GM23338 (cell line): ENCODE measurements at regions not wholly inside any gene's neighbourhood (a gene's known extent, or its start where the extent isn't known, plus 50 kb on each side); places are given as distances from the start of the nearest gene placed in this dataset.
"Not testable (repeated sequence)": the region's sequence is repeated elsewhere in the genome, so short reads cannot be mapped to it uniquely, and the experiment has no call there.

Source experiments
- CREB1 ChIP-seq: fragments of 250-450 bp; sonication (Bioruptor Pico); IDR thresholded peaks from 2 replicates; pipeline ENCODE4 v1.5.0; 2020; ENCODE audit warnings: low read depth, mild to moderate bottlenecking, moderate library complexity
- EZH2 ChIP-seq: fragments of 200-600 bp; sonication (generic); IDR thresholded peaks from one replicate; pipeline ENCODE4 v1.8.0; 2017; ENCODE audit warnings: antibody characterized with exemption, mild to moderate bottlenecking, low read depth; ENCODE audit not compliant: unreplicated experiment
- EZH2phosphoT487 ChIP-seq: fragments of 200-600 bp; sonication (generic); IDR thresholded peaks from one replicate; pipeline ENCODE4 v1.8.1; 2018; ENCODE audit warnings: antibody characterized with exemption; ENCODE audit not compliant: unreplicated experiment
- JUNB ChIP-seq: IDR thresholded peaks from one replicate; pipeline ENCODE4 v1.6.1; 2016; ENCODE audit warnings: antibody characterized with exemption; ENCODE audit not compliant: unreplicated experiment
- NANOG ChIP-seq: IDR thresholded peaks from 2 replicates; pipeline ENCODE4 v1.6.1; 2016; ENCODE audit warnings: antibody characterized with exemption, borderline replicate concordance
- POLR2AphosphoS5 ChIP-seq: IDR thresholded peaks from 2 replicates; pipeline ENCODE4 v1.6.1; 2016; ENCODE audit warnings: antibody characterized with exemption, low read depth
- STAT1 ChIP-seq: IDR thresholded peaks from one replicate; pipeline ENCODE4 v1.6.1; 2016; ENCODE audit warnings: antibody characterized with exemption; ENCODE audit not compliant: unreplicated experiment
- ZNF114 ChIP-seq: fragments of 250-450 bp; sonication (Bioruptor Pico); IDR thresholded peaks from 2 replicates; pipeline ENCODE4 v1.5.0; 2020; ENCODE audit warnings: mild to moderate bottlenecking, moderate library complexity
- ZNF331 ChIP-seq: fragments of 250-450 bp; sonication (Bioruptor Pico); IDR thresholded peaks from 2 replicates; pipeline ENCODE4 v1.5.0; 2020; ENCODE audit warnings: low read depth, mild to moderate bottlenecking, moderate library complexity
- TF ChIP-seq, protein P1 (sequence below), 2 experiments: fragments of 200-600 bp in 1 of 2; sonication (generic) in 1 of 2; conservative IDR thresholded peaks; 2 replicates each; pipeline versions ENCODE4 v1.5.1 to v1.6.1; 2016 to 2017; ENCODE audit warnings: antibody characterized with exemption in 2 of 2, low read depth in 2 of 2, mild to moderate bottlenecking in 2 of 2, moderate library complexity in 1 of 2
- TF ChIP-seq, protein P2 (sequence below): IDR thresholded peaks from one replicate; pipeline ENCODE4 v1.6.1; 2018; ENCODE audit warnings: antibody characterized with exemption; ENCODE audit not compliant: unreplicated experiment
- TF ChIP-seq, protein P3 (sequence below): IDR thresholded peaks from 2 replicates; pipeline ENCODE4 v1.6.1; 2016; ENCODE audit warnings: antibody characterized with exemption
- TF ChIP-seq, protein P4 (sequence below): fragments of 250-450 bp; sonication (Bioruptor Pico); IDR thresholded peaks from 2 replicates; pipeline ENCODE4 v1.5.0; 2020; ENCODE audit warnings: mild to moderate bottlenecking, moderate library complexity

DNA sequence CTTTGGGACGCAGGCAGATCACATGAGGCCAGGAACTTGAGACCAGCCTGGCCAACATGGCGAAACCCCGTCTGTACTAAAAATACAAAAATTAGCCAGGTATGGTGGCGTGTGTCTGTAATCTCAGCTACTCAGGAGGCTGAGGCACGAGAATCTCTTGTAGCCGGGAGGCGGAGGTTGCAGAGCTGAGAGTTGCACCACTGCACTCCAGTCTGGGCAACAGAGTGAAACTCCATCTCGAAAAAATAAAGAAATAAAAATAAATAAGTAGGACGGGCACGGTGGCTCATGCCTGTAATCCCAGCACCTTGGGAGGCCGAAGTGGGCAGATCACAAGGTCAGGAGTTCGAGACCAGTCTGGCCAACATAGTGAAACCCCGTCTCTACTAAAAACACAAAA is 58.2 kb upstream of the CACUL1 start:
- not testable (repeated sequence) for TF ChIP-seq POLR2AphosphoS5; EZH2; JUNB; EZH2phosphoT487; ZNF331 (CRISPR knock-in tag); STAT1; CREB1 (CRISPR knock-in tag); ZNF114; NANOG
- TF ChIP-seq, protein P1, sequence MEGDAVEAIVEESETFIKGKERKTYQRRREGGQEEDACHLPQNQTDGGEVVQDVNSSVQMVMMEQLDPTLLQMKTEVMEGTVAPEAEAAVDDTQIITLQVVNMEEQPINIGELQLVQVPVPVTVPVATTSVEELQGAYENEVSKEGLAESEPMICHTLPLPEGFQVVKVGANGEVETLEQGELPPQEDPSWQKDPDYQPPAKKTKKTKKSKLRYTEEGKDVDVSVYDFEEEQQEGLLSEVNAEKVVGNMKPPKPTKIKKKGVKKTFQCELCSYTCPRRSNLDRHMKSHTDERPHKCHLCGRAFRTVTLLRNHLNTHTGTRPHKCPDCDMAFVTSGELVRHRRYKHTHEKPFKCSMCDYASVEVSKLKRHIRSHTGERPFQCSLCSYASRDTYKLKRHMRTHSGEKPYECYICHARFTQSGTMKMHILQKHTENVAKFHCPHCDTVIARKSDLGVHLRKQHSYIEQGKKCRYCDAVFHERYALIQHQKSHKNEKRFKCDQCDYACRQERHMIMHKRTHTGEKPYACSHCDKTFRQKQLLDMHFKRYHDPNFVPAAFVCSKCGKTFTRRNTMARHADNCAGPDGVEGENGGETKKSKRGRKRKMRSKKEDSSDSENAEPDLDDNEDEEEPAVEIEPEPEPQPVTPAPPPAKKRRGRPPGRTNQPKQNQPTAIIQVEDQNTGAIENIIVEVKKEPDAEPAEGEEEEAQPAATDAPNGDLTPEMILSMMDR (conservative IDR thresholded peaks at IDR 0.05; ENCODE audit: low read depth in 2 of 2), result not testable (repeated sequence)
- TF ChIP-seq, protein P2, sequence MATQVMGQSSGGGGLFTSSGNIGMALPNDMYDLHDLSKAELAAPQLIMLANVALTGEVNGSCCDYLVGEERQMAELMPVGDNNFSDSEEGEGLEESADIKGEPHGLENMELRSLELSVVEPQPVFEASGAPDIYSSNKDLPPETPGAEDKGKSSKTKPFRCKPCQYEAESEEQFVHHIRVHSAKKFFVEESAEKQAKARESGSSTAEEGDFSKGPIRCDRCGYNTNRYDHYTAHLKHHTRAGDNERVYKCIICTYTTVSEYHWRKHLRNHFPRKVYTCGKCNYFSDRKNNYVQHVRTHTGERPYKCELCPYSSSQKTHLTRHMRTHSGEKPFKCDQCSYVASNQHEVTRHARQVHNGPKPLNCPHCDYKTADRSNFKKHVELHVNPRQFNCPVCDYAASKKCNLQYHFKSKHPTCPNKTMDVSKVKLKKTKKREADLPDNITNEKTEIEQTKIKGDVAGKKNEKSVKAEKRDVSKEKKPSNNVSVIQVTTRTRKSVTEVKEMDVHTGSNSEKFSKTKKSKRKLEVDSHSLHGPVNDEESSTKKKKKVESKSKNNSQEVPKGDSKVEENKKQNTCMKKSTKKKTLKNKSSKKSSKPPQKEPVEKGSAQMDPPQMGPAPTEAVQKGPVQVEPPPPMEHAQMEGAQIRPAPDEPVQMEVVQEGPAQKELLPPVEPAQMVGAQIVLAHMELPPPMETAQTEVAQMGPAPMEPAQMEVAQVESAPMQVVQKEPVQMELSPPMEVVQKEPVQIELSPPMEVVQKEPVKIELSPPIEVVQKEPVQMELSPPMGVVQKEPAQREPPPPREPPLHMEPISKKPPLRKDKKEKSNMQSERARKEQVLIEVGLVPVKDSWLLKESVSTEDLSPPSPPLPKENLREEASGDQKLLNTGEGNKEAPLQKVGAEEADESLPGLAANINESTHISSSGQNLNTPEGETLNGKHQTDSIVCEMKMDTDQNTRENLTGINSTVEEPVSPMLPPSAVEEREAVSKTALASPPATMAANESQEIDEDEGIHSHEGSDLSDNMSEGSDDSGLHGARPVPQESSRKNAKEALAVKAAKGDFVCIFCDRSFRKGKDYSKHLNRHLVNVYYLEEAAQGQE, result not testable (repeated sequence)
- TF ChIP-seq, protein P3, sequence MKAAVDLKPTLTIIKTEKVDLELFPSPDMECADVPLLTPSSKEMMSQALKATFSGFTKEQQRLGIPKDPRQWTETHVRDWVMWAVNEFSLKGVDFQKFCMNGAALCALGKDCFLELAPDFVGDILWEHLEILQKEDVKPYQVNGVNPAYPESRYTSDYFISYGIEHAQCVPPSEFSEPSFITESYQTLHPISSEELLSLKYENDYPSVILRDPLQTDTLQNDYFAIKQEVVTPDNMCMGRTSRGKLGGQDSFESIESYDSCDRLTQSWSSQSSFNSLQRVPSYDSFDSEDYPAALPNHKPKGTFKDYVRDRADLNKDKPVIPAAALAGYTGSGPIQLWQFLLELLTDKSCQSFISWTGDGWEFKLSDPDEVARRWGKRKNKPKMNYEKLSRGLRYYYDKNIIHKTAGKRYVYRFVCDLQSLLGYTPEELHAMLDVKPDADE, result not testable (repeated sequence)
- TF ChIP-seq, protein P4, sequence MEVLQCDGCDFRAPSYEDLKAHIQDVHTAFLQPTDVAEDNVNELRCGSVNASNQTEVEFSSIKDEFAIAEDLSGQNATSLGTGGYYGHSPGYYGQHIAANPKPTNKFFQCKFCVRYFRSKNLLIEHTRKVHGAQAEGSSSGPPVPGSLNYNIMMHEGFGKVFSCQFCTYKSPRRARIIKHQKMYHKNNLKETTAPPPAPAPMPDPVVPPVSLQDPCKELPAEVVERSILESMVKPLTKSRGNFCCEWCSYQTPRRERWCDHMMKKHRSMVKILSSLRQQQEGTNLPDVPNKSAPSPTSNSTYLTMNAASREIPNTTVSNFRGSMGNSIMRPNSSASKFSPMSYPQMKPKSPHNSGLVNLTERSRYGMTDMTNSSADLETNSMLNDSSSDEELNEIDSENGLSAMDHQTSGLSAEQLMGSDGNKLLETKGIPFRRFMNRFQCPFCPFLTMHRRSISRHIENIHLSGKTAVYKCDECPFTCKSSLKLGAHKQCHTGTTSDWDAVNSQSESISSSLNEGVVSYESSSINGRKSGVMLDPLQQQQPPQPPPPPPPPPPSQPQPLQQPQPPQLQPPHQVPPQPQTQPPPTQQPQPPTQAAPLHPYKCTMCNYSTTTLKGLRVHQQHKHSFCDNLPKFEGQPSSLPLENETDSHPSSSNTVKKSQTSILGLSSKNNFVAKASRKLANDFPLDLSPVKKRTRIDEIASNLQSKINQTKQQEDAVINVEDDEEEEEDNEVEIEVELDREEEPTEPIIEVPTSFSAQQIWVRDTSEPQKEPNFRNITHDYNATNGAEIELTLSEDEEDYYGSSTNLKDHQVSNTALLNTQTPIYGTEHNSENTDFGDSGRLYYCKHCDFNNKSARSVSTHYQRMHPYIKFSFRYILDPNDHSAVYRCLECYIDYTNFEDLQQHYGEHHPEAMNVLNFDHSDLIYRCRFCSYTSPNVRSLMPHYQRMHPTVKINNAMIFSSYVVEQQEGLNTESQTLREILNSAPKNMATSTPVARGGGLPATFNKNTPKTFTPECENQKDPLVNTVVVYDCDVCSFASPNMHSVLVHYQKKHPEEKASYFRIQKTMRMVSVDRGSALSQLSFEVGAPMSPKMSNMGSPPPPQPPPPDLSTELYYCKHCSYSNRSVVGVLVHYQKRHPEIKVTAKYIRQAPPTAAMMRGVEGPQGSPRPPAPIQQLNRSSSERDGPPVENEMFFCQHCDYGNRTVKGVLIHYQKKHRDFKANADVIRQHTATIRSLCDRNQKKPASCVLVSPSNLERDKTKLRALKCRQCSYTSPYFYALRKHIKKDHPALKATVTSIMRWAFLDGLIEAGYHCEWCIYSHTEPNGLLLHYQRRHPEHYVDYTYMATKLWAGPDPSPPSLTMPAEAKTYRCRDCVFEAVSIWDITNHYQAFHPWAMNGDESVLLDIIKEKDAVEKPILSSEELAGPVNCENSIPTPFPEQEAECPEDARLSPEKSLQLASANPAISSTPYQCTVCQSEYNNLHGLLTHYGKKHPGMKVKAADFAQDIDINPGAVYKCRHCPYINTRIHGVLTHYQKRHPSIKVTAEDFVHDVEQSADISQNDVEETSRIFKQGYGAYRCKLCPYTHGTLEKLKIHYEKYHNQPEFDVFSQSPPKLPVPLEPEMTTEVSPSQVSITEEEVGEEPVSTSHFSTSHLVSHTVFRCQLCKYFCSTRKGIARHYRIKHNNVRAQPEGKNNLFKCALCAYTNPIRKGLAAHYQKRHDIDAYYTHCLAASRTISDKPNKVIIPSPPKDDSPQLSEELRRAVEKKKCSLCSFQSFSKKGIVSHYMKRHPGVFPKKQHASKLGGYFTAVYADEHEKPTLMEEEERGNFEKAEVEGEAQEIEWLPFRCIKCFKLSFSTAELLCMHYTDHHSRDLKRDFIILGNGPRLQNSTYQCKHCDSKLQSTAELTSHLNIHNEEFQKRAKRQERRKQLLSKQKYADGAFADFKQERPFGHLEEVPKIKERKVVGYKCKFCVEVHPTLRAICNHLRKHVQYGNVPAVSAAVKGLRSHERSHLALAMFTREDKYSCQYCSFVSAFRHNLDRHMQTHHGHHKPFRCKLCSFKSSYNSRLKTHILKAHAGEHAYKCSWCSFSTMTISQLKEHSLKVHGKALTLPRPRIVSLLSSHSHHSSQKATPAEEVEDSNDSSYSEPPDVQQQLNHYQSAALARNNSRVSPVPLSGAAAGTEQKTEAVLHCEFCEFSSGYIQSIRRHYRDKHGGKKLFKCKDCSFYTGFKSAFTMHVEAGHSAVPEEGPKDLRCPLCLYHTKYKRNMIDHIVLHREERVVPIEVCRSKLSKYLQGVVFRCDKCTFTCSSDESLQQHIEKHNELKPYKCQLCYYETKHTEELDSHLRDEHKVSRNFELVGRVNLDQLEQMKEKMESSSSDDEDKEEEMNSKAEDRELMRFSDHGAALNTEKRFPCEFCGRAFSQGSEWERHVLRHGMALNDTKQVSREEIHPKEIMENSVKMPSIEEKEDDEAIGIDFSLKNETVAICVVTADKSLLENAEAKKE, result not testable (repeated sequence)
